DMS114 treated with DMSO at 0.1 percent for 48 hours (cell line): ENCODE measurements at regions not wholly inside any gene's neighbourhood (a gene's known extent, or its start where the extent isn't known, plus 50 kb on each side); places are given as distances from the start of the nearest gene placed in this dataset.
"Not testable (repeated sequence)": the region's sequence is repeated elsewhere in the genome, so short reads cannot be mapped to it uniquely, and the experiment has no call there.

Experiments used
- DNase-seq: peaks from one replicate; lab custom pipeline; 2025; ENCODE audit not compliant: unreplicated experiment; lab: John Stamatoyannopoulos, UW

- DNase-seq, result no peak
Measured at GRCh38 chr2:182634386-182634785, 81.7 kb upstream of the DNAJC10 start.

DNA sequence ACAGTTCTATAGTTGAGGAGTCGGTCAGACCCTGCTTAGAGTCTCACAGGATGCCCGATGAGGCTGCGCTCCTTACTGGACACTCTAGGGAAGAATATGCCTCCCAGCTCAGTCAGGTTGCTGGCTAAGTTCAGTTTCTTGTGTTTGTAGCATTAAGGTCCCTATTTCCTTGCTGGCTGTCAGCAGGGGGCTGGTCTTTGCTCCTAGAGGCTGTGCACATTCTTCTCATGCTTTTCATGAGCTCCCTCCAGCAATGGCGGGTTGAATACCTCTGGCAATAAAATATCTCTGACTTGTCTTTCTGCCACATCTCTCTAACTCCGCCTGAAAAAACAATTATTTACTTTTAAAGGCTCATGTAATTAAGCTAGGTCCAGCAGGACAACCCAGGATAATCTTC lies 79.4 kb upstream of the DNAJC10 start:
- DNase-seq, result no peak

GRCh38 chr2:182638667-182639066 lies 77.4 kb upstream of the DNAJC10 start:
- DNase-seq, result no peak

DNA sequence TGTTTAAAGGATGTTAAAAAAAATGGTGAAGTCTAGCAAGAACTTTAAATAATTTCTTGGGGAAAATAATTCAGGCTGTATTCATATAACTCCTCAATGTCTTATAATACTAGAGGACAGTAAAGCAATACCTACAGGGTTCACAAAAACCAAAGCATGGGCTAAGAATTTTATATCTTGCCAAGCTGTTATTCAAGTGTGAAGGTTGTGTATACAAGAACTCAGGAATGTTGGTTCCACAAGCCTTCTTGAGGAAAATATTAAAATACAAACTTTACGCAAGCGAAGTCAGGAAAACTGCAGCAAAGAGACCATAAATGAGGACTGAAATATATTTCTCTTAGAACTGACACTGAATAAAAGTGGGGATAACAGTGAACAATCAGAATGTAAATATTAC lies 76.1 kb upstream of the DNAJC10 start:
- DNase-seq, result no peak

- peak; percentile 7 for DNase-seq
Measured at GRCh38 chr2:182642328-182642727, 73.7 kb upstream of the DNAJC10 start.

GRCh38 chr2:182646763-182647498 lies 69.1 kb upstream of the DNAJC10 start:
- DNase-seq, result no peak

- DNase-seq, result no peak
Measured at GRCh38 chr2:182647499-182647787, 68.6 kb upstream of the DNAJC10 start.

- DNase-seq, result no peak
Measured at GRCh38 chr2:182649316-182649715, 66.7 kb upstream of the DNAJC10 start.

- peak; percentile 47 for DNase-seq
Measured at GRCh38 chr2:182650704-182651103, 65.4 kb upstream of the DNAJC10 start.

- DNase-seq, result no peak
Measured at GRCh38 chr2:182652326-182652725, 63.7 kb upstream of the DNAJC10 start.

DNA sequence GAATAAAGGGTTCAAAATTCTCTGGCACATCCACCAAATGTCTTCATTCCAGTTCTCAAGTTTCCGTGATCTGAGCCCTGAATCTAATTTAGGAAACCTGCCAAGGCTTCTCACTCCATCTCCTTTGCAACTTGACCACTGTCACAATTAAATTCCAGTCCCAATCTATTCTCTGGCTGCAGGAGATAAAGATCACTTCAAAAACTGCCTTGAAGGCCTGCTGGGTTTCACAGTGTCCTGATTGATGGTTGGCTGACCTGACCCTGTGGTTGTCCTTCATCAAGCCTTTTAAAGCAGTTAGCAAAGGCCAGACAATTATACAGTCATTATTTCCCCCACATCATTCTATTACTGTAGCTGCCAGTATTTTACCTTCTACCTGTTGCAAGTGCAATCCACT lies 60.3 kb upstream of the DNAJC10 start:
- DNase-seq, result no peak

DNA sequence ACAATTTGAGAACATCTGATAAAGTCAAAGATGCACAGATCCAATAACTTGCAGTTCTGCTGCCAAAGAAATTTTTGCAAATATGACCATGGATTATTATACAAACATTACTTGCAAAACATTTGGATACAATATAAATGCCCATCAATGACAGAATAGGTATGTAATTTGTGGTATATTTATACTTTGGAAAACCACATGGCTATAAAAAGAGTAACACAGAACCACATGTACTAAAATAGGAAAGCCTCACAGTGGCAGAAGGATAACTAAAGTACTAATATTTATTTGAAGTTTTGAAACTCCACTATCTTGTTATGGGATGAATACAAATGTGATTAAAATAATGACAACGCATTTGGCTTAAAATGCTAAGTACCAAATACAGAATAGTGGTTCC lies 51.8 kb upstream of the DNAJC10 start:
- no peak for DNase-seq

GRCh38 chr2:182665500-182665899 lies 50.6 kb upstream of the DNAJC10 start:
- DNase-seq, result not testable (repeated sequence)
